GM18505 (cell line): ENCODE measurements at regions not wholly inside any gene's neighbourhood (a gene's known extent, or its start where the extent isn't known, plus 50 kb on each side); places are given as distances from the start of the nearest gene placed in this dataset.

Experiments
- ATAC-seq: cut with Tn5 transposase; IDR thresholded peaks from one replicate; pipeline ENCODE4 v1.9.1; 2021; ENCODE audit not compliant: unreplicated experiment
- POLR2A ChIP-seq: IDR thresholded peaks from 4 replicates; pipeline ENCODE4 v1.6.1; 2011; ENCODE audit warnings: borderline replicate concordance; ENCODE audit not compliant: insufficient read depth, insufficient read length; ENCODE audit errors: extremely low read depth

DNA sequence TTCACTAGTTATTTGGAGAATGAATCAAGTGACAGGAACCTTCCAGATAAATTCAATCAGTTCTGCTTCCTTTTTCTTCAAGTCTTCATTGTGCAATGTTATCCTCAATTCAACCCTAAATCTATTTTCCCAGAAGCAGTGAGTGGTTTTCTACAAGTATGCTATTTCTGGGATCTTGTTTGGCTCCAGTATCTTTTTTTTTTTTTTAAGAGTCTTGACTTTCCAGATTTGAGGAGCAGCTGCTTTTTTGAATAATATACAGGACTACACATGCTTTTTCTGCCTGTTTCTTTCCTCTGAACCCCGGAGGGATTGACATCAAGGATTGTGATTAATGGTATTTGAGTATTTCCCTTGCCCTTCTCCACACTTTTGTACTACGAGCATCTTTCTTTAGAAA, 339.2 kb upstream of the JAG1 start:
- no peak for TF ChIP-seq POLR2A
- no peak for ATAC-seq

DNA sequence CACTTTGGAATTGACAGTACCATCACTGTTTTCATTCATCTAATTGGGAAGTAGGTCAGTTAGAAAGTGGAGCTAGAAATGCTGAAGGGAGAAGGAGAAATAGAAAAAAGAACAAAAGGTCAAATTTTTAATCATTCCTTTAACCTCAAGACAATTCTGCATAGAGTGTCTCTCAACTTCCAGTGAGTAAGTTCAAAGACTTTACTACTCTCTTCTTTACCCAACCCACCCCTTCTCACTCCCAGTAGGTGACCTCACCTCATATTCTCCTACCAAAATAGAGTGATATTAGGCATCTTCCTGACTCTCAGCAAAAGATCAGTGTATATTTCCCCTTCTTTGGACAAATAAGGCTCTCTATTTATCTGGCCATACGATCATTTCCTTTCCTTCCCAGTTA, 340.0 kb upstream of the JAG1 start:
- TF ChIP-seq POLR2A, result no peak
- no peak for ATAC-seq

DNA sequence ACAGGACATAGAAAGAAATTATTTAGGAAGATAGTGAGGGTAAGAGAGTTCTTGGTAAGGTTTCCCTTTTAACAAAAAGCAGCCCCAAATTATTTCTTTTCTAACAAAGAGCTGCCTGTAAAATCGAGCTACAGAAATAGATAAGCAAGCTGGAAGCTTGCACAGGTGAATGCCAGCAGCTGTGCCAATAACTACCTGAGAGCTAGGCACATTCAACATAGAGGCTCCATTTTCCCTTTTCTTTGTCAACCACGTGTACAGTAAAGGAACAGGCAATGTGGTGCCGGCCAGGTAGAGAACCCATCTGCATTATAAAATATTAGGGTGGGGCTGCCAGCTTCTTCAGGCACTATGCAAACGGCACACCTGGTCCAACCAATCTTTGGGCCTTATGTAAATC, 341.6 kb upstream of the JAG1 start:
- ATAC-seq, result no peak
- TF ChIP-seq POLR2A, result no peak

DNA sequence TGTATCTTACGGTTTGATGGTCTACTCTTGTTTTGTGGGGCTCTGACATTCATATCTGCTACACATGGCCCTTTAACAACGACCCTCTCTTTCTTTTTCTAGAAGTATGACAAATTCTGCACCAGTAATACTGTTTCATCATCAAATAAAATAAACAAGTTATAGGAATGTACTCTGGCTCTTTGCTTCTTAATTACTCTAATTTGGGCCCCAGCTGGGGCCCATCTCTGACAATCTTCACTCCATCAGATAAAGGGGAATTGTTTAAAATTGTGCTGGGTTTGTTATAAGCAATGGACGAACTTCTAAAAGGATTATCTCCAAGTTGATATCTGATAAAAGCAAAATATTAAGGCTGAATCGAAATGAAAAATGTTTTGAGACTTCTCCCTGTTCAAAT, 343.6 kb upstream of the JAG1 start:
- ATAC-seq, result no peak
- TF ChIP-seq POLR2A, result no peak

DNA sequence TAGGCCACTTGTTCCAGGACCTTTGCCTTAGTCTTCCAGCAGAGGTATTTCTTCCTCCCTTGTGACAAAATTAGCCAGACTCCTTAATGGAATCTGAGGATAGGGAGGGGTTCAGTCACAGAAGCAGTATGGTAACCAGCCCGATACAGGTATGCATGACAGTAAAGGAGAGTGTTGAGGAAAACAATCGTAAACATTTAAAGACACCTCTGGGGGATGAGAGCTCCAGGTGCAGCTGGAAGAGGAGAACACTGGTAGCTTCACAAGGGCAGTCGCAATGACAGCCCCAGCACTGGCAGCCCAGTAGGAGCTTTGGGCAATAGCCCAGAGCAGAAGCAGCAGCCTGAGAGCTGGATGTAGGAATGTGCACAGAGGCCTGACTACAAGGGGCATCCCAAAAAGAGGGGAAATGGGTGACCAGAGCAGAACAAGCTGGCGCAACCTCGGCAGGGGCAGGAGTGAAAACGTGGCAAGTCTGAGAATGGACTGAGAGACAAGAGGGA, 344.9 kb upstream of the JAG1 start:
- TF ChIP-seq POLR2A, result no peak
- no peak for ATAC-seq

DNA sequence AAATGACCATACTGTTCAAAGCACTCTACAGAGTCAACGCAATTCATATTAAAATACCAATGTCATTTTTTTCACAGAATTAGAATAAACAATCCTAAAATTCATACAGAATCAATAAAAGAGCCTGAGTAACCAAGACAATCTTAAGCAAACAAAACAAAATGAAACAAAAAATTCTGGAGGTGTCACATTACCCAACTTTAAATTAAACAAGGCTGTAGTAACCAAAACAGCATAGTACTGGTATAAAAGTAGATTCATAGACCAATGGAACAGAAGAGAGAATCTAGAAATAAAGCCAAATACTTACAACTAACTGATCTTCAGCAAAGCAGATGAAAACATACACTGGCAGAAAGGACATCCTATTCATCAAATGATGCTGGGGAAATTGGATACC, 346.9 kb upstream of the JAG1 start:
- no peak for ATAC-seq
- no peak for TF ChIP-seq POLR2A

DNA sequence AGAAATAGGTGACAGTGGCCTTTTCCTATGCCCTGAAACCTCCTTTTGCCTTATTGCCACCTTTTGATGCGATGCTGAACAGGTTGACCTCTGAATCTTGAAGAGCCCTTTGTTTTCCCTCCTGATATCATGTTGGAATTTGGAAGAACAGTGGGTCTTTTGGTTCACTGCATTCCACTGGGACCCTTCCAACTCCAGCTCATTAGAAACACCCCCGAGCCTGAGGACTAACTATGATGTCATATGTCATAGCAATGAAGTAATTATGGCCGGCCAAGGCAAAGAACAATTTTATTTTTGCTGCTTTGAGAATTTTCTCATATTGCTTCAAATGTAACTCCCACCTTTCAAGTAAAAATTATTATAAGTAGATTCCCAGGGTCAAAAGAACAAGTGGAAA, 353.4 kb upstream of the JAG1 start:
- no peak for ATAC-seq
- no peak for TF ChIP-seq POLR2A

DNA sequence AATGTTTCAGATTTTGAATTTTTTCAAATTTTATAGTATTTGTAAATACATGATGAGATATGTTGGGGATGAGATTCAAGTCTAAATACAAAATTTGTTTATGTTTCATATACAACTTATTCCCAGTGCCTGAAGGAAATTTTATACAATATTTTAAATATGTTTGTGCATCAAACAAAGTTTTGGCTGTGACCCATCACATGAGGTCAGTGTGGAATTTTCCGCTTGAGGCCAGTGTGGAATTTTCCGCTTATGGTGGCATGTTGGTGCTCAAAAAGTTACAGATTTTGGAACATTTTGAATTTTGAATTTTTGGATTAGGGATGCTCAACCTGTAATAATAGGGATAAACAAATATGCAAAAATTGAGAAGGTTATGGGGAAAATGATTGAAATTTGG, 356.6 kb upstream of the JAG1 start:
- no peak for TF ChIP-seq POLR2A
- no peak for ATAC-seq

DNA sequence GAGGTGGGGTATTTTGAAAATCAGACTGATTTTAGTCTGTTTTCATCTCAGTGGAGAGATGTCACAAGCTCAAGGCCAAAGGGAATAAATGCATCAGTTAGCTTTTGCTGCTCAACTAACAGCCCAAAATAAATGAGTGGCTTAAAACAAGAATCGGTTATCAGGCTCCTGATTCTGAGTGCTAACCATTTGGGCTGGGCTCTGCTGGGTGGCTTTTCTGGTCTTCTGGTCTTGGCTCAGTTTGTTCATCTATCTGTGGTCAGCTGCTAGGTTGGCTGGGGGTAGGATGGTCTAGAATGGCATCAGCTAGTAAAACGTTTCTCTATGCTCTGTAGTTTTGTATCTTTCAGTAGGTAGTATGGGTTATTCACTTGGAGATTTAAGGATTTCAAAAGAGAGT, 357.5 kb upstream of the JAG1 start:
- no peak for ATAC-seq
- TF ChIP-seq POLR2A, result no peak

DNA sequence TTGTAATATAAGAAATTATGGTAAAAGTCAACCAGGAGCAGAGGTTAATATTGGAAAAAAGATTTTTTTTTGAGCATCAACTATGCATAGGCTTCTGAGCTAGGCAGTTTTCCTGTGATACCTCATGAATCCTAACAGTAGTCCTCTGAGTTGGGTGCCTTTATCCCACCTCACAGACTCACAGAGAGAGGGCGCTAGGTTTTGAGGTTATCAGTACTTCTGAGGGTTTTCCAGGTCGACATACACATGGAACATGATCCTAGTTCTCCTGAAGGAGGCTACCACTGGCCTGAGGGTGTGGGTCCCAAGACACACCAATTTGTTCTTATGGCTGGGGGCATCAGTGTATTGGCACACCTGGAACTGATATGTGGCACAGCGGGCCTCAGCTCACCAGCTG, 358.8 kb upstream of the JAG1 start:
- ATAC-seq, result no peak
- TF ChIP-seq POLR2A, result no peak

DNA sequence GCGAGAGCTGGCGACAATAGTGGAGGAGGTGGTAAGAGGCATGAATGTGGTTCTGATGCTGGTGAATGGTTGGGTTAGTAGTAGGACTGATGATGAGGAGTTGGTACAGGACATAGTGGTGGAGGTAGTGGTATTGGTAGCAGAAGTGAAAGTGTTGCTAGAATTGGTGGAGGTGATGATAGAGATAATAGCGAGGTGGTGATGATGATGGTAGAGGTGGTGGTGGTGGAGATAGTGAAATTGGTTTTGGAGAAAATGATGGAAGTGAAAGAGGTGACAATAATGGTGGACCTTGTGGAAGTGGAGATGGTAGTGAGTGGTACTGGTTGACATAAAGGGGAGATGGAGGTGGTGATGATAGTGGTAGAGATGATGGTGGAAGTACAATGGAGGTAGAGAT, 360.2 kb upstream of the JAG1 start:
- no peak for ATAC-seq
- TF ChIP-seq POLR2A, result no peak

DNA sequence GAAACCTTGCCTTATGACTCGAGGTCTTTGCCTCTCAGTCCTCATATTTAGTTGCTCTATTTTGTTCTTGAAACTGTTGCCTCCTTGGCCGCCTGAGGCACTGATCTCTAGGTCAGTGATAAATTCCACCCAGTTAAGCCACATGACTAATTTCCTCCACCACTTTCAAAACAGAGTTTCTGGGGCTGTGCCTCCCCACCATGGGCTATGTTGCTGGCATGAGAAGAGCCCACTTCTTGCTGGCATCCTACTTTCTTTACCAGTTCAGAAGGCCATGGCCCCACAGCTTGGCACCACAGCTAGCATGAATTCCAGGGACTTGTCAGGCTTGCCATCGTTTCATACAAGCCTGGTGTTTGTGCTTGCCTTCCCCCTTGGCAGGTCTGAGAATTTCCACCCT, 361.4 kb upstream of the JAG1 start:
- no peak for ATAC-seq
- TF ChIP-seq POLR2A, result no peak

DNA sequence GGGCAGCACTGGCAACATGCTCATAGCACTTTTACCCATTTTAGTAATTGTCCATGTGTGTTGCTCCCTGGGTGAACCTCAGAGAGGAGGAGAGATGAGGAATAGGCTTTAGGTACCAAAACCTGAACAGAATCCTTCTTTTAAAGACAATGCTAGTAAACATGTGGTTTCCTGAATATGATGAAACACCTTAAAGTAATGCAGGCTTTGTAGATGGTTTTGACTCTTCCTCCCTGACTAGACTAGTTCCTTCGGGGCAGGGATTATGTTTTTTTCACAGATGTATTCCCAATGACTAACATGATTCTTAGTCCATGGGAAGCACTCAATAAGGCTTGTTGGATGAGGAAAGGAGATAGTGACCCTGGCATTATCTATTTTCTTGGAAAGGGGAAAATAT, 367.6 kb upstream of the JAG1 start:
- no peak for ATAC-seq

DNA sequence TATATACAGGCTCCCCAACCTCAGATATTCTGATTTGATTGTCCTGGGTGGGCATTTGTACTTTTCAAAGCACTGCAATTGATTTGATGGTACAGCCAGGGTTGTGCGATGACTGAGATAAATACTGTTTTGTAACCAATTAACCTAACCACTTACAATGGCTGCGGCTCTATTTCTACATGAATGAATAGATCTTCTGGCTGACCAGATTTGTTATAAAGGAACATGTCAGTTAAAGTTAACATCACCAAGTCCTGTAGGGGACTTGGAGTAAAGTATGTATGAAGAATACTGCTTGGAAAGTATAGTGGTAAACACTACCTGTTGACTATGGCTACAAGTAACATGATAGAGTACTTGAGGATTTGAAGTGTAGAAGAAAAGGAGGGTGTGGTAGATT, 369.2 kb upstream of the JAG1 start:
- ATAC-seq, result no peak
- no peak for TF ChIP-seq POLR2A

More for the DNA sequence above, 367.6 kb upstream of the JAG1 start:
- no peak for TF ChIP-seq POLR2A

DNA sequence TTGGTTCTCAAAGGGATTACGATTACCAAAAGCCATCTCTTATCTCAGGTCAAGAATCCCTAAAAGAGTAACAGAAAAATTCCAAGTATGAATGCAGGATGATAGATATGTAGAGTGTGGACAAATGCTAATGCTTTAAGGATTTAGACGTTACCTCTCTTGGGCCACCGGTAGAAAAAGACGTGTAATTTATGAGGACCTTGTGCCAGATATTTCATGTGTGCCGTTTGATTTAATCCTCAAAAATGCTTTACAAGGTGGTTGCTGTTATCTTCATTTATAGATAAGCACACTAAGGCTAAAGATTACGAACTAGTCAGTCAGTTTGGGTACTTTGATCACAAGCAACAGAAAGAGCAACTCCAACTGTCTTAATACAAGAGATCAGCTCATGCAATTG, 370.8 kb upstream of the JAG1 start:
- ATAC-seq, result no peak
- TF ChIP-seq POLR2A, result no peak

DNA sequence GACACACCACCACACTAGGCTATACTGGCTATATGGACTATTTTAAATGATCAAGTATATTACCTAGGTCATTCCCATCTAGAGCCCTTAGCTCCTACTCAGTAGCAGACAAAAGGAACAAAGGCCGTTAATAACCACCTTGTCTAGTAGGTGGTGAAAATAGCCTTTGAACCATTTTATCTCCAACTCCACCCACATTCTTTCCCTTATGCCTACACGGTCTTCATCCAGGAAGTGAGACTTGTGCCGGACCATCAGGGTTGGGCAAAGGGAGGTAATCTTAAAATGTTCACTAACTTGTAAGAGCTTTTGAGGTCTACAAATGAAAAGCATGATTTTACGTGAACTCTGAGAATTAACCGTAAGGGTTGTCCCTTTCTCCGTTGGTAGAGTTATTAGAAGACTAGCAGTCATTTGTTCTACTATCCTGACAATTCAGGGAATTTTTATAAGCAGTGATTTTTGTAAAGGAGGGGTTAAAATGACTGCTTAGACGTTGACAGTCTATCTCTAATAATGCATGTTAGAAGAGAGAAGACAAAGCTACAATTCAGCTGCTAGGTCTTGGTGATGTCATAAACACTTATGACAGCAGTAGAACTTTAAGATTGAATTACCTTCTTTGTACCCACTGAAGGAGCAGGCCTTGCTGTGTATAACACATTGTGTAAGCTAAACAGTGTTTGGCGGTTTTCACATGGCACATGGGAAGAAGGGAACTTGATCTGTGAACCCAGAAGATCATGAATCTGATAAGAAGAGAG, 371.8 kb upstream of the JAG1 start:
- ATAC-seq, result no peak
- no peak for TF ChIP-seq POLR2A

DNA sequence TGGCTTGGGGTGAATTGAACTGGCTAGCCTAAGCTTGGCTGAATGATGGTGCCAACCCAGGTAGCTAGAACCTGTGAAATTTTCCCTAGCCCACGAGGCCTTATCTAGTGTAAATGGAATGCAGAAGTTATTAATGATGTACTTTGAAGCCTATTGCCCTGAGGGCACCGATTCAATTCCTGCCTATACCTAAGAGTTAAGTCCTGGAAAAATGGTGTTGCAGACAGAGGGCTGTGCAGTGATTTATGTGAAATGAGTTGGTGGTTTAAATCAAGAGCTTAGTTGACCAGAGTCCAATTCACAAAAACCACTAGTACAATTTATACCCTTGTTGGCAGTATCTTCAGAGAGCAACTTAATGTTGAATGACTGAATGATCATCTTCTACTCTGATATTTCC, 373.8 kb upstream of the JAG1 start:
- no peak for TF ChIP-seq POLR2A
- ATAC-seq, result no peak
